Stomach (tissue), 4 donors: ENCODE measurements at regions not wholly inside any gene's neighbourhood (a gene's known extent, or its start where the extent isn't known, plus 50 kb on each side); places are given as distances from the start of the nearest gene placed in this dataset.

Source experiments
- EP300 ChIP-seq: sonication (generic); formaldehyde crosslinking; IDR thresholded peaks from one replicate; pipeline ENCODE4 v1.6.1; 2017; ENCODE audit warnings: antibody characterized with exemption
- POLR2AphosphoS5 ChIP-seq, 3 donors: sonication (generic); formaldehyde crosslinking; IDR thresholded peaks; one replicate each; pipeline ENCODE4 v1.6.1; 2016; ENCODE audit warnings: antibody characterized with exemption in 3 of 3
- TF ChIP-seq, protein P1 (sequence below), 7 experiments: fragments of 450-650 bp in 4 of 7; fragments of 200-600 bp in 3 of 7; sonication (generic) in 3 of 7; IDR thresholded peaks; one replicate each; pipeline ENCODE4 v1.5.1; 2016 to 2019; ENCODE audit warnings: antibody characterized with exemption in 7 of 7, control low read depth in 2 of 7, mild to moderate bottlenecking in 1 of 7

DNA sequence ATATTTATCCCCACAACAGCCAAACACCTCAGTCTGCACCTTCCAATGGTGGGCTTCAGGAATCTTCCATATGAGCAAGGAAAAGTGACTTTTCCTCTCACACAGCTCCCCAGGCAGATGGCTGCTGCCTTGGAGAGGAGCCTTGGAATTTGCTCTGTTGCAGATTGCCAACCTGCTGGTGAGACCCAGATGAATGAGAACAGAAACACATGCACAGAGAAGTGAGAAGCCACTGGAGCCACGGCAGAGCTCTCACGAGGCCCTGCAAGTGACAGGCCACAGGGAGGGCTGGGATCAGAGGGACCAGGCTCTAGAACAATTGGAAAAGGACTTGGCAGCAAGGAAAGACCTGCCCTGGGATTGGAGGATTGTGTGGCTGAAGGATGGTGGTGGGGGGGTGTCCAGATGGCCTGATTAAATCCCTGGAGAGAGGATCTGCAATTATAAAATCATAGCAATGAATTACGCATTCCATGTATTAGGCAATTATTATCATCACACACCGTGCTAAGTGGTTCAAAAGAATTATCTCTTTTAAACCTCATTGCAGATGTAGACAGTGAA lies 84.9 kb upstream of the PWP1 start:
- TF ChIP-seq POLR2AphosphoS5 (IDR thresholded peaks at IDR 0.05): no peak
- TF ChIP-seq EP300: no peak
- TF ChIP-seq, protein P1, sequence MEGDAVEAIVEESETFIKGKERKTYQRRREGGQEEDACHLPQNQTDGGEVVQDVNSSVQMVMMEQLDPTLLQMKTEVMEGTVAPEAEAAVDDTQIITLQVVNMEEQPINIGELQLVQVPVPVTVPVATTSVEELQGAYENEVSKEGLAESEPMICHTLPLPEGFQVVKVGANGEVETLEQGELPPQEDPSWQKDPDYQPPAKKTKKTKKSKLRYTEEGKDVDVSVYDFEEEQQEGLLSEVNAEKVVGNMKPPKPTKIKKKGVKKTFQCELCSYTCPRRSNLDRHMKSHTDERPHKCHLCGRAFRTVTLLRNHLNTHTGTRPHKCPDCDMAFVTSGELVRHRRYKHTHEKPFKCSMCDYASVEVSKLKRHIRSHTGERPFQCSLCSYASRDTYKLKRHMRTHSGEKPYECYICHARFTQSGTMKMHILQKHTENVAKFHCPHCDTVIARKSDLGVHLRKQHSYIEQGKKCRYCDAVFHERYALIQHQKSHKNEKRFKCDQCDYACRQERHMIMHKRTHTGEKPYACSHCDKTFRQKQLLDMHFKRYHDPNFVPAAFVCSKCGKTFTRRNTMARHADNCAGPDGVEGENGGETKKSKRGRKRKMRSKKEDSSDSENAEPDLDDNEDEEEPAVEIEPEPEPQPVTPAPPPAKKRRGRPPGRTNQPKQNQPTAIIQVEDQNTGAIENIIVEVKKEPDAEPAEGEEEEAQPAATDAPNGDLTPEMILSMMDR (IDR thresholded peaks at IDR 0.05): no peak
